Vagina (tissue), 2 donors: ENCODE measurements at regions not wholly inside any gene's neighbourhood (a gene's known extent, or its start where the extent isn't known, plus 50 kb on each side); places are given as distances from the start of the nearest gene placed in this dataset.

Source experiments
- DNase-seq, 2 donors: peaks; one replicate each; pipeline ENCODE4 v3.0.0-alpha.2; 2017; ENCODE audit errors: extremely low spot score in 2 of 2
- H3K27ac ChIP-seq: fragments of 200-600 bp; sonication (generic); one replicate; pipeline ENCODE4 v1.5.1; 2019
- H3K27me3 ChIP-seq: fragments of 200-600 bp; sonication (generic); one replicate; pipeline ENCODE4 v1.5.1; 2019
- H3K36me3 ChIP-seq, 2 donors: fragments of 200-600 bp; sonication (generic); one replicate each; pipeline ENCODE4 v1.5.1; 2017 to 2019
- H3K4me1 ChIP-seq: fragments of 200-600 bp; sonication (generic); one replicate; pipeline ENCODE4 v1.5.1; 2019
- H3K4me3 ChIP-seq, 2 donors: fragments of 200-600 bp; sonication (generic); 1 replicate in 1 of 2; 2 replicates in 1 of 2; pipeline ENCODE4 v1.5.1; 2016 to 2019
- H3K9me3 ChIP-seq: fragments of 200-600 bp; sonication (generic); one replicate; pipeline ENCODE4 v1.5.1; 2019
- POLR2A ChIP-seq, 2 donors: fragments of 450-650 bp; IDR thresholded peaks; one replicate each; pipeline ENCODE4 v1.6.1; 2017; ENCODE audit warnings: antibody characterized with exemption in 2 of 2, mild to moderate bottlenecking in 2 of 2, moderate library complexity in 2 of 2
- POLR2AphosphoS5 ChIP-seq, 2 donors: sonication (generic); formaldehyde crosslinking; IDR thresholded peaks; one replicate each; pipeline ENCODE4 v1.9.0; 2017; ENCODE audit warnings: antibody characterized with exemption in 2 of 2, mild to moderate bottlenecking in 2 of 2, low read depth in 1 of 2; ENCODE audit not compliant: insufficient read depth in 1 of 2
- intact Hi-C: fragments of 100-400 bp; cut with DNase I; formaldehyde crosslinking; loops from one replicate; pipeline ENCODE4 v1.15.1; 2023
- TF ChIP-seq, protein P1 (sequence below), 3 experiments: fragments of 450-650 bp in 2 of 3; fragments of 200-600 bp in 1 of 3; sonication (generic) in 1 of 3; IDR thresholded peaks; one replicate each; pipeline ENCODE4 v1.5.1; 2017 to 2019; ENCODE audit warnings: antibody characterized with exemption in 3 of 3, mild to moderate bottlenecking in 2 of 3, moderate library complexity in 2 of 3

DNA sequence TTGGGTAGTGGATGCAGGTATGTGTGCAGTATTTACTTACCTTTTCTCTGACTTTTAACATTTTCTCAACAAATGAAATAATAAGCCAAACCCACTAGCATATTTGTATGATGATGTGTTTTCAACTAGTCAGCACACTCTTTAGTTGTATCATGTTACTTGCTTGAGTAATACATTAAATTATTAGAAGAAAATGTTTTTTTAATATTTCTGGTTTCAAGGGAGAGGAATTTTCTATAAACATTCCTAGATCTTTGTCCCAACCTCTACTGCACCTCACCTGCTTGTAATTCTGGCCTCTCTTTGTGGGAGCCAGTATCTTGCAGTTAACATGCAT lies 161.8 kb upstream of the CBLB start:
- H3K27me3 ChIP-seq, result no peaks in the 10 kb centered on the region
- H3K4me1 ChIP-seq, result no peaks in the 10 kb centered on the region
- TF ChIP-seq, protein P1, sequence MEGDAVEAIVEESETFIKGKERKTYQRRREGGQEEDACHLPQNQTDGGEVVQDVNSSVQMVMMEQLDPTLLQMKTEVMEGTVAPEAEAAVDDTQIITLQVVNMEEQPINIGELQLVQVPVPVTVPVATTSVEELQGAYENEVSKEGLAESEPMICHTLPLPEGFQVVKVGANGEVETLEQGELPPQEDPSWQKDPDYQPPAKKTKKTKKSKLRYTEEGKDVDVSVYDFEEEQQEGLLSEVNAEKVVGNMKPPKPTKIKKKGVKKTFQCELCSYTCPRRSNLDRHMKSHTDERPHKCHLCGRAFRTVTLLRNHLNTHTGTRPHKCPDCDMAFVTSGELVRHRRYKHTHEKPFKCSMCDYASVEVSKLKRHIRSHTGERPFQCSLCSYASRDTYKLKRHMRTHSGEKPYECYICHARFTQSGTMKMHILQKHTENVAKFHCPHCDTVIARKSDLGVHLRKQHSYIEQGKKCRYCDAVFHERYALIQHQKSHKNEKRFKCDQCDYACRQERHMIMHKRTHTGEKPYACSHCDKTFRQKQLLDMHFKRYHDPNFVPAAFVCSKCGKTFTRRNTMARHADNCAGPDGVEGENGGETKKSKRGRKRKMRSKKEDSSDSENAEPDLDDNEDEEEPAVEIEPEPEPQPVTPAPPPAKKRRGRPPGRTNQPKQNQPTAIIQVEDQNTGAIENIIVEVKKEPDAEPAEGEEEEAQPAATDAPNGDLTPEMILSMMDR (IDR thresholded peaks at IDR 0.05), result no peak
- TF ChIP-seq POLR2AphosphoS5 (IDR thresholded peaks at IDR 0.05; ENCODE audit: insufficient read depth in 1 of 2, low read depth in 1 of 2), result no peak
- no peak for TF ChIP-seq POLR2A (IDR thresholded peaks at IDR 0.05)
- no peak for DNase-seq
- H3K36me3 ChIP-seq, result no peaks in the 10 kb centered on the region
- H3K4me3 ChIP-seq, result no peak overlapping the region
- no peak overlapping the region for H3K27ac ChIP-seq
- intact Hi-C loops, result no loop called here
- no peaks in the 10 kb centered on the region for H3K9me3 ChIP-seq

GRCh38 chr3:106032479-106032878 lies 163.7 kb upstream of the CBLB start:
- H3K27me3 ChIP-seq, result no peaks in the 10 kb centered on the region
- intact Hi-C loops, result no loop called here
- no peaks in the 10 kb centered on the region for H3K4me1 ChIP-seq
- no peak overlapping the region for H3K27ac ChIP-seq
- no peak overlapping the region for H3K4me3 ChIP-seq
- no peaks in the 10 kb centered on the region for H3K9me3 ChIP-seq
- no peaks in the 10 kb centered on the region for H3K36me3 ChIP-seq
- no peak for TF ChIP-seq POLR2A (IDR thresholded peaks at IDR 0.05)
- no peak for TF ChIP-seq POLR2AphosphoS5 (IDR thresholded peaks at IDR 0.05; ENCODE audit: insufficient read depth in 1 of 2, low read depth in 1 of 2)
- TF ChIP-seq, protein P1 (IDR thresholded peaks at IDR 0.05), result no peak
- DNase-seq, result no peak

- TF ChIP-seq POLR2AphosphoS5 (IDR thresholded peaks at IDR 0.05; ENCODE audit: insufficient read depth in 1 of 2, low read depth in 1 of 2) (no peak), POLR2A (IDR thresholded peaks at IDR 0.05) (no peak)
- TF ChIP-seq, protein P1 (IDR thresholded peaks at IDR 0.05), result no peak
- Histone ChIP-seq H3K9me3 (no peaks in the 10 kb centered on the region), H3K27ac (no peak overlapping the region), H3K4me3 (no peak overlapping the region), H3K36me3 (no peaks in the 10 kb centered on the region), H3K4me1 (no peaks in the 10 kb centered on the region), H3K27me3 (no peaks in the 10 kb centered on the region)
- no peak for DNase-seq
- intact Hi-C loops, result no loop called here
These were observed 164.8 kb upstream of the CBLB start for GRCh38 chr3:106033654-106034053.

DNA sequence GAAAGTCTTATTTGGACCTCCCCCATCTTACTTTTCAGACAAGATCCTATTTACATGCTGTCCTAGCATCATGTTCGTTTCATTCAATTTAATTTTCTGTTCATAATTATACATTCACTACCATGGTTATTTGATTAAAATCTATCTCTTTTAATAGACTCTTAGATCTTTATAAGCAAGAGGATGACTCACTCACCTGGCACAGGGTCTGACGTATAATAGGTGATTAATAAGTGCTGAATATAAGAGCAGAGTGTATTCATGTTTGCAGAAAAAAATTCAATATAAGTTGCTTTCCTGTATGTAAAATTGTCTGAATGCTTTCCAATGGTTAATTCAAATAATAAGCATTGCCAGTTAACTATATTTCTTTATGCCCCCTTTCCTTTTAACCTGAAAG lies 165.5 kb upstream of the CBLB start:
- TF ChIP-seq, protein P1 (IDR thresholded peaks at IDR 0.05), result no peak
- TF ChIP-seq POLR2AphosphoS5 (IDR thresholded peaks at IDR 0.05; ENCODE audit: insufficient read depth in 1 of 2, low read depth in 1 of 2) (no peak), POLR2A (IDR thresholded peaks at IDR 0.05) (no peak)
- H3K36me3 ChIP-seq, result no peaks in the 10 kb centered on the region
- no peak for DNase-seq
- H3K4me1 ChIP-seq, result no peaks in the 10 kb centered on the region
- no peak overlapping the region for H3K27ac ChIP-seq
- intact Hi-C loops, result no loop called here
- H3K9me3 ChIP-seq, result no peaks in the 10 kb centered on the region
- no peak overlapping the region for H3K4me3 ChIP-seq
- no peaks in the 10 kb centered on the region for H3K27me3 ChIP-seq

GRCh38 chr3:106035619-106036018 lies 166.8 kb upstream of the CBLB start:
- TF ChIP-seq POLR2A (IDR thresholded peaks at IDR 0.05) (no peak), POLR2AphosphoS5 (IDR thresholded peaks at IDR 0.05; ENCODE audit: insufficient read depth in 1 of 2, low read depth in 1 of 2) (no peak)
- TF ChIP-seq, protein P1 (IDR thresholded peaks at IDR 0.05), result no peak
- H3K4me3 ChIP-seq, result no peak overlapping the region
- no peaks in the 10 kb centered on the region for H3K4me1 ChIP-seq
- H3K9me3 ChIP-seq, result no peaks in the 10 kb centered on the region
- H3K27me3 ChIP-seq, result no peaks in the 10 kb centered on the region
- DNase-seq, result no peak
- no peak overlapping the region for H3K27ac ChIP-seq
- H3K36me3 ChIP-seq, result no peaks in the 10 kb centered on the region
- intact Hi-C loops, result no loop called here
